PFSK-1 (cell line): ENCODE measurements at regions not wholly inside any gene's neighbourhood (a gene's known extent, or its start where the extent isn't known, plus 50 kb on each side); places are given as distances from the start of the nearest gene placed in this dataset.

ENCODE experiments used
- FOXP2 ChIP-seq: optimal IDR thresholded peaks from 2 replicates; pipeline ENCODE3; 2011; ENCODE audit warnings: borderline replicate concordance, control low read depth, inconsistent platforms; ENCODE audit not compliant: insufficient read depth; ENCODE audit errors: extremely low read length, extremely low read depth
- POLR2AphosphoS5 ChIP-seq: IDR thresholded peaks from 2 replicates; pipeline ENCODE4 v1.6.1; 2012; ENCODE audit warnings: low read depth, mild to moderate bottlenecking, control low read depth, low read length, moderate library complexity
- SIN3A ChIP-seq: IDR thresholded peaks from 2 replicates; pipeline ENCODE4 v1.6.1; 2012; ENCODE audit warnings: mild to moderate bottlenecking, low read length, moderate library complexity, borderline replicate concordance; ENCODE audit not compliant: insufficient read depth
- TAF1 ChIP-seq: IDR thresholded peaks from 2 replicates; pipeline ENCODE4 v1.6.1; 2012; ENCODE audit warnings: low read length, control low read depth, borderline replicate concordance; ENCODE audit not compliant: insufficient read depth
- TF ChIP-seq, protein P1 (sequence below), 2 experiments: IDR thresholded peaks; 2 replicates each; pipeline versions ENCODE4 v1.6.1 to v1.8.0; 2011 to 2012; ENCODE audit warnings: low read depth in 2 of 2, low read length in 2 of 2, control low read depth in 1 of 2, inconsistent platforms in 1 of 2, mild to moderate bottlenecking in 1 of 2, moderate library complexity in 1 of 2; ENCODE audit not compliant: insufficient read depth in 1 of 2

GRCh38 chr3:124281453-124282316, 289.8 kb upstream of the ROPN1 start:
- TF ChIP-seq POLR2AphosphoS5 (no peak), FOXP2 (no peak), TAF1 (no peak), SIN3A (no peak)
- TF ChIP-seq, protein P1, sequence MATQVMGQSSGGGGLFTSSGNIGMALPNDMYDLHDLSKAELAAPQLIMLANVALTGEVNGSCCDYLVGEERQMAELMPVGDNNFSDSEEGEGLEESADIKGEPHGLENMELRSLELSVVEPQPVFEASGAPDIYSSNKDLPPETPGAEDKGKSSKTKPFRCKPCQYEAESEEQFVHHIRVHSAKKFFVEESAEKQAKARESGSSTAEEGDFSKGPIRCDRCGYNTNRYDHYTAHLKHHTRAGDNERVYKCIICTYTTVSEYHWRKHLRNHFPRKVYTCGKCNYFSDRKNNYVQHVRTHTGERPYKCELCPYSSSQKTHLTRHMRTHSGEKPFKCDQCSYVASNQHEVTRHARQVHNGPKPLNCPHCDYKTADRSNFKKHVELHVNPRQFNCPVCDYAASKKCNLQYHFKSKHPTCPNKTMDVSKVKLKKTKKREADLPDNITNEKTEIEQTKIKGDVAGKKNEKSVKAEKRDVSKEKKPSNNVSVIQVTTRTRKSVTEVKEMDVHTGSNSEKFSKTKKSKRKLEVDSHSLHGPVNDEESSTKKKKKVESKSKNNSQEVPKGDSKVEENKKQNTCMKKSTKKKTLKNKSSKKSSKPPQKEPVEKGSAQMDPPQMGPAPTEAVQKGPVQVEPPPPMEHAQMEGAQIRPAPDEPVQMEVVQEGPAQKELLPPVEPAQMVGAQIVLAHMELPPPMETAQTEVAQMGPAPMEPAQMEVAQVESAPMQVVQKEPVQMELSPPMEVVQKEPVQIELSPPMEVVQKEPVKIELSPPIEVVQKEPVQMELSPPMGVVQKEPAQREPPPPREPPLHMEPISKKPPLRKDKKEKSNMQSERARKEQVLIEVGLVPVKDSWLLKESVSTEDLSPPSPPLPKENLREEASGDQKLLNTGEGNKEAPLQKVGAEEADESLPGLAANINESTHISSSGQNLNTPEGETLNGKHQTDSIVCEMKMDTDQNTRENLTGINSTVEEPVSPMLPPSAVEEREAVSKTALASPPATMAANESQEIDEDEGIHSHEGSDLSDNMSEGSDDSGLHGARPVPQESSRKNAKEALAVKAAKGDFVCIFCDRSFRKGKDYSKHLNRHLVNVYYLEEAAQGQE (IDR thresholded peaks at IDR 0.05; ENCODE audit: insufficient read depth in 1 of 2, low read depth in 2 of 2, low read length in 2 of 2): no peak

DNA sequence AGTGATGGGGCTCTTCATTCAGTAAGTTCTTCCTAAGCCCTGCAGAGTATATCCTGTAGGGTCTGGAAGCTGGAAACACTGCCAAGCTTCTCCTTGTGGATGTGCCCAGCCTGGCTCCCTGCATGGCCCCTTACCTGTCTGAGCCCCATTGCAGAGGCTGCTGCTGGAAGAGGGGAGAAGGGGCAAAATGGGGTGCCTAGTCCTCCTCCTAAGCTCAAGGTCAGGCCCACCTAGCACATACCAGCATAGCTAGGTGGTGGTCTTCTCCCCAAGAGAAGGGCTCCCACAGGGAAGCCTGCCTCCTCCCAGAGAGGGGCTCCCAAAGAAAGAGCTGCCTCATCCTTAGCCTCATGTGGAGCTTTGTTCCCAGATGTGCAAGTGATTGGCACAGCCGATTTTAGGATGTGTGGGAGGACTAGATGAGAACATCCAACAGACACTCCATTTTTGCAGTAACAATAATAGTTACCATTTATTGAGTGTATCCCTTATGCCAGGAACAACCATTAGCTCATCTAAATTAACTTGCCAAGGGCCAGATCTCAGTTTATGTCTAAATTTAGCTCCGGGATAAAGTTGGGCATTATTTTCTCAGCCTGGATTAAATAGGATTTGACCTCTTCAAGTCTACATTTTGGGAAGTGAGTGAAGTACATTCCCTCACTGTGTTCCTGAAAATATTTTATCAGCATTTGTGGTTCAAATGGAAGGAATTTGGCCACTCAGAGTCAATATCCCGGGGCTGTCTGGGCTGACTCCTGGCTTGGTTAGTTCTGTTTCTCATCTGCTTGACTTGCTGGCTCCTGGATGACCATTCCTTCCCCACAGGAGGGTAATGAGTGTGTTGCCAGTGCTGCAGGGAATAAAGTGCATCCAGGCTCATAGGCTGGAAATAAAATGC, 291.1 kb upstream of the ROPN1 start:
- TF ChIP-seq POLR2AphosphoS5: no peak
- TF ChIP-seq, protein P1 (IDR thresholded peaks at IDR 0.05; ENCODE audit: insufficient read depth in 1 of 2, low read depth in 2 of 2, low read length in 2 of 2): no peak
- no peak for TF ChIP-seq SIN3A
- no peak for TF ChIP-seq TAF1
- TF ChIP-seq FOXP2: no peak

DNA sequence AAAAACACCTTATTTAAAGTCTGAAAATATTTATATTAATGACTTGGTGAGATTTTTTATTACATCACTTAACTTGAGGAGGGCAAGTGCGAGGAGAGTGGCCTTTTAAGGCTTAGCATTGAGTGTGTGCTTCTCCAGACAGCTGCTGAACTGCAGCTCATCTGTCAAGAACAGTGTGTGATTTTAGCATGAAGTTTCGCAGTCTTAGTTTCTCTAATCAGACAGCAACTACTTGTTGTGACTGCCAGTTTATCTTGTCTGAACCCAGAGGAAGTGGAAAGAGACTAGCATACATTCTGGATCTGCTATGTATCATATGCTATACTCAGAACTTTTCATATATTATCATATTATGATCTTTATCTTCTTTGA, 291.7 kb upstream of the ROPN1 start:
- TF ChIP-seq TAF1 (no peak), FOXP2 (no peak), POLR2AphosphoS5 (no peak), SIN3A (no peak)
- TF ChIP-seq, protein P1 (IDR thresholded peaks at IDR 0.05; ENCODE audit: insufficient read depth in 1 of 2, low read depth in 2 of 2, low read length in 2 of 2): no peak

- TF ChIP-seq, protein P1 (IDR thresholded peaks at IDR 0.05; ENCODE audit: insufficient read depth in 1 of 2, low read depth in 2 of 2, low read length in 2 of 2): no peak
- TF ChIP-seq SIN3A (no peak), TAF1 (no peak), FOXP2 (no peak), POLR2AphosphoS5 (no peak)
Measured at GRCh38 chr3:124288996-124289395, 297.1 kb upstream of the ROPN1 start.
